ENCODE measurements at regions not wholly inside any gene's neighbourhood (a gene's known extent, or its start where the extent isn't known, plus 50 kb on each side); places are given as distances from the start of the nearest gene placed in this dataset.
A peak's percentile ranks its signal among the peaks of the same experiment; 100 is the strongest.

DNA sequence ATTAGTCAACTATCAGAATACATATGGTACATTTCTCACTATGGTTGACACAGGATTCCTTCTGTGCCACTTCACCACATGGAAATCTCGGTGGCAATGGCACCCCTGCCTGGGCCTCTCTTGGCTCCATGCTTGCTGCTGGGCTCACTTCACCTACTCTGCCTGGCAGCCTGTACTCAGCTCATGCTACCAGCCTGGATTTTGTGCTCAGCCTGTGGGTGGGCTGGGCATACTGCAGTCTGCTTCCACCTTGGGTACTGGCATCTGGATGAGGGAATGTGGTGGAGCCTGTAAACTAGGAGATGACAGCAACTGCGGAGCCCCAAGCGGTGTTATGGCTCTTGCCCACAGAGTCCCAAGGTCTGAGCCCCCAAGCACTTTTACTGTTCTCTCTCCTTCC is 604.1 kb downstream of the MTRR start:
- Histone ChIP-seq H3K27me3 (ENCODE audit: insufficient read depth, insufficient read length) (no peaks in the 10 kb centered on the region), H3K36me3 (ENCODE audit: insufficient read depth, insufficient read length, low read length) (no peaks in the 10 kb centered on the region), H3K4me1 (ENCODE audit: insufficient read depth, insufficient read length) (no peaks in the 10 kb centered on the region), H3K4me3 (ENCODE audit: insufficient read length, low read depth) (no peak overlapping the region), H3K9ac (ENCODE audit: insufficient read length, low read depth) (no peak overlapping the region), H3K9me3 (ENCODE audit: insufficient read depth, low read length) (peaks cover 28% of the 10 kb centered on the region; the same call in 1 of the 2 replicates)
- TF ChIP-seq SUZ12 (IDR thresholded peaks at IDR 0.05; ENCODE audit: extremely low read depth, insufficient read depth, insufficient read length): no peak
- TF ChIP-seq YY1 (IDR thresholded peaks at IDR 0.05; ENCODE audit: insufficient read depth, insufficient read length): no peak
- TF ChIP-seq ZNF274 (IDR thresholded peaks at IDR 0.05; ENCODE audit: low read depth, low read length): no peak
- DNase-seq (ENCODE audit: low read depth, low spot score): no peak

DNA sequence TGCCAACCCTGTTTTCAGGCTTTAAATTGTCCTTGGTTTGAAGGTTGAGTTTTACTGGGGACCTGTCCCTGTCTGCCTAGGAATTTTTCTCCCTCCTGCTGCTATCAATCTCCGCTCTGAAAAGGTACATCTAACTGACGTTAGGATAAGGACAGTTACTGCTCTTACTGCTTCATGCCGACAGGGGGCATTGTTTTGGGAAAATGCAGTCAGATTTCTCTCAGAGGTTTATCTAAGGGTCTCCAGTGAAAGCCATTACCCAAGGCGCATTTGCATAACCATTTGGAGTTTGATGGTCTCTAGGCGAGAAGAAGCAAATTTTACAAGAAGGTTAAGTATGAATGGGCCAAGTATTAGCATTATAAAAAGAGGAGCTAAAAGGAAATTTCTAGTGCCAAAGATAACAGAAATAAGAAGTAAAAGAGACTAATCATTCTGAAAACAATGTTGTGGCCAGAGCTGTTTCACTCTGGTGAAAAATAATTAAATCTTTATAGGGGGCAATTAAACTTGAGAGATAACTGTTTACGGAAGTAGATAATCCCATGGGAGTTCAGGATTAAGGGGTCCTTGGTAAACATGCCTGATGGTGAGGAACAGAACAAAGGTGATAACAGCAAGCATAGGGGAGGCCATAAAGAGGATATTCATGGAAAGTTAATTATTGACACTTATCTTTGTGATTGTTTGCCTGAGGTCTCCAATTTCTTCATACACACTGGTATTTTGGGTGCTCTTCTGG is 605.0 kb downstream of the MTRR start:
- Histone ChIP-seq H3K36me3 (ENCODE audit: insufficient read depth, insufficient read length, low read length) (no peaks in the 10 kb centered on the region), H3K9me3 (ENCODE audit: insufficient read depth, low read length) (peaks cover 28% of the 10 kb centered on the region; the same call in 1 of the 2 replicates), H3K27me3 (ENCODE audit: insufficient read depth, insufficient read length) (no peaks in the 10 kb centered on the region), H3K9ac (ENCODE audit: insufficient read length, low read depth) (no peak overlapping the region), H3K4me1 (ENCODE audit: insufficient read depth, insufficient read length) (no peaks in the 10 kb centered on the region), H3K4me3 (ENCODE audit: insufficient read length, low read depth) (no peak overlapping the region)
- TF ChIP-seq YY1 (IDR thresholded peaks at IDR 0.05; ENCODE audit: insufficient read depth, insufficient read length) (no peak), ZNF274 (IDR thresholded peaks at IDR 0.05; ENCODE audit: low read depth, low read length) (no peak), SUZ12 (IDR thresholded peaks at IDR 0.05; ENCODE audit: extremely low read depth, insufficient read depth, insufficient read length) (no peak)
- peak; percentile 77 for DNase-seq (ENCODE audit: low read depth, low spot score)

DNA sequence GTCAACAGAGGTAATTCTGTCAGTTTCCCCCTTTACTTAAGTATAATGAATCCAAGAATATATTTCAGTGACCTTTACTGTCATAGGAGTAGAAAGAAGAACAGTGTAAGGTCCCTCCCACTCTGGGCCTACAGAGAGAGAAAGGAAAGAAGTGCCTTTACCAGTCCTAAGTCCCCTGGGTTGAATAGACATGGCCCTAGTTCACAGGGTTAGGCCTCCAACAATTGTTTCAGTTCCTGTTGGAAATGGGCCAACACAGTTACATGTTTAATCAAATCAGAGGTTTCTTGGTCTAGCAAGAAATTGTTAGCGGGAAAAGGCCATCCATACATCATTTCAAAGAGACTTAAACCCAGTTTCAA is 605.6 kb downstream of the MTRR start:
- Histone ChIP-seq H3K36me3 (ENCODE audit: insufficient read depth, insufficient read length, low read length) (no peaks in the 10 kb centered on the region), H3K4me1 (ENCODE audit: insufficient read depth, insufficient read length) (no peaks in the 10 kb centered on the region), H3K27me3 (ENCODE audit: insufficient read depth, insufficient read length) (no peaks in the 10 kb centered on the region), H3K9ac (ENCODE audit: insufficient read length, low read depth) (no peak overlapping the region), H3K9me3 (ENCODE audit: insufficient read depth, low read length) (peaks cover 26% of the 10 kb centered on the region; the same call in 1 of the 2 replicates), H3K4me3 (ENCODE audit: insufficient read length, low read depth) (no peak overlapping the region)
- TF ChIP-seq SUZ12 (IDR thresholded peaks at IDR 0.05; ENCODE audit: extremely low read depth, insufficient read depth, insufficient read length) (no peak), ZNF274 (IDR thresholded peaks at IDR 0.05; ENCODE audit: low read depth, low read length) (no peak), YY1 (IDR thresholded peaks at IDR 0.05; ENCODE audit: insufficient read depth, insufficient read length) (no peak)
- DNase-seq (ENCODE audit: low read depth, low spot score): no peak

DNA sequence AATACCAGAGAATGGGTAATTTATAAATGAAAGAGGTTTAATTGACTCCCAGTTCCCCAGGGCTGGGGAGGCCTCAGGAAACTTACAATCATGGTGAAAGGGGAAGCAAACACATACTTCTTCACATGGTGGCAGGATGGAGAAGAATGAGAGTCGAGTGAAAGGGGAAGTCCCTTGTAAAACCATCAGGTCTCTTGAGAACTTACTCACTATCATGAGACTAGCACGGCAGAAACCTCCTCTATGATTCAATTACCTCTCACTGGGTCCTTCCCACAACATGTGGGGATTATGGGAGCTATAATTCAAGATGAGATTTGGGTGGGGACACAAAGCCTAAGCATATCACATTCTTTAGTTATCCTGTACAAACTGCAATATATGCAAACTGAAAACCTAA is 609.4 kb downstream of the MTRR start:
- Histone ChIP-seq H3K9ac (ENCODE audit: insufficient read length, low read depth) (no peak overlapping the region), H3K27me3 (ENCODE audit: insufficient read depth, insufficient read length) (no peaks in the 10 kb centered on the region), H3K4me3 (ENCODE audit: insufficient read length, low read depth) (no peak overlapping the region), H3K9me3 (ENCODE audit: insufficient read depth, low read length) (peaks cover 9% of the 10 kb centered on the region), H3K4me1 (ENCODE audit: insufficient read depth, insufficient read length) (no peaks in the 10 kb centered on the region), H3K36me3 (ENCODE audit: insufficient read depth, insufficient read length, low read length) (no peaks in the 10 kb centered on the region)
- TF ChIP-seq ZNF274 (IDR thresholded peaks at IDR 0.05; ENCODE audit: low read depth, low read length) (no peak), SUZ12 (IDR thresholded peaks at IDR 0.05; ENCODE audit: extremely low read depth, insufficient read depth, insufficient read length) (no peak), YY1 (IDR thresholded peaks at IDR 0.05; ENCODE audit: insufficient read depth, insufficient read length) (no peak)
- DNase-seq (ENCODE audit: low read depth, low spot score): no peak

DNA sequence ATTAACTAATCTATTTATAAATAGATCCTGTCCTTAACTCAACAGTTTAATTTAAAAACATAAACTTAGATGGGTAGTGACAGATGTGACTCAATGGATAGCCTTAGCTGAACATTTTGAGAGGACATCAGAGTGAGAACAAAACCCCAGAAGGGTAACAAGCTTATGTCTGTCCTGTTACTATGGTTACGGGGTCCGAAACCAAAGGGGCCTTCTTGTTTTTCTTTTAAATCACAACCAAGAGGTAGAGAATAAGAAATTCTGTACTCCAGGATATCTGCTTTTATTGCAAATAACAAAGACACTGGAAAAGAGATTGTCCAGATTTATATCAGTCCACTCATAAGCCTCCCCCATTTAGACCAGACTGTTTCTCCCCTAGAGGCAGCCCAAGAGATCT is 612.1 kb downstream of the MTRR start:
- H3K36me3 ChIP-seq (ENCODE audit: insufficient read depth, insufficient read length, low read length): no peaks in the 10 kb centered on the region
- peaks cover 12% of the 10 kb centered on the region for H3K9me3 ChIP-seq (ENCODE audit: insufficient read depth, low read length)
- H3K4me3 ChIP-seq (ENCODE audit: insufficient read length, low read depth): no peak overlapping the region
- no peaks in the 10 kb centered on the region for H3K27me3 ChIP-seq (ENCODE audit: insufficient read depth, insufficient read length)
- no peak for TF ChIP-seq YY1 (IDR thresholded peaks at IDR 0.05; ENCODE audit: insufficient read depth, insufficient read length)
- TF ChIP-seq SUZ12 (IDR thresholded peaks at IDR 0.05; ENCODE audit: extremely low read depth, insufficient read depth, insufficient read length): no peak
- no peak for TF ChIP-seq ZNF274 (IDR thresholded peaks at IDR 0.05; ENCODE audit: low read depth, low read length)
- no peak for DNase-seq (ENCODE audit: low read depth, low spot score)
- no peak overlapping the region for H3K9ac ChIP-seq (ENCODE audit: insufficient read length, low read depth)
- no peaks in the 10 kb centered on the region for H3K4me1 ChIP-seq (ENCODE audit: insufficient read depth, insufficient read length)

DNA sequence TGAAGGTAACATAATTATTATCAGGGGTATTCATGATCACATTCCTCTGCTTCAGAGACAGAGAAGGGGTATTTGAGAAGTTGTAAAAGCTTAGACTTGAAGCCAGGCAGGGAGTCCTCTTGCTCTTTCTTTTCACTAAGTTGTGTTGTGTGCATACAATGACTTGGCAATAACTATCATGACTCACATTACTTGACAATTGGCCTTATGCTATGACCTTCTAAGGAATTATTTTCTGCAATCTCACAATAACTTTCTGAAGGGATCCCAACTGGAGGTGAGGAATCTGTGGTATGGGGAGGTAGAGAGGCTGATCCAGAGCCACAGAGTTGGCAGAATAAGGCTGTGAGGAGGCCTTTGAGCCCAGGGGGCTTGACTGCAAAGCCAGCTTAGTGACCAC is 622.3 kb downstream of the MTRR start:
- H3K4me3 ChIP-seq (ENCODE audit: insufficient read length, low read depth): no peak overlapping the region
- H3K9ac ChIP-seq (ENCODE audit: insufficient read length, low read depth): no peak overlapping the region
- no peak for DNase-seq (ENCODE audit: low read depth, low spot score)
- no peaks in the 10 kb centered on the region for H3K27me3 ChIP-seq (ENCODE audit: insufficient read depth, insufficient read length)
- TF ChIP-seq ZNF274 (IDR thresholded peaks at IDR 0.05; ENCODE audit: low read depth, low read length) (no peak), YY1 (IDR thresholded peaks at IDR 0.05; ENCODE audit: insufficient read depth, insufficient read length) (no peak)
- no peaks in the 10 kb centered on the region; the same call in none of the 2 replicates for H3K9me3 ChIP-seq (ENCODE audit: insufficient read depth, low read length)
- no peaks in the 10 kb centered on the region for H3K4me1 ChIP-seq (ENCODE audit: insufficient read depth, insufficient read length)
- no peaks in the 10 kb centered on the region for H3K36me3 ChIP-seq (ENCODE audit: insufficient read depth, insufficient read length, low read length)

DNA sequence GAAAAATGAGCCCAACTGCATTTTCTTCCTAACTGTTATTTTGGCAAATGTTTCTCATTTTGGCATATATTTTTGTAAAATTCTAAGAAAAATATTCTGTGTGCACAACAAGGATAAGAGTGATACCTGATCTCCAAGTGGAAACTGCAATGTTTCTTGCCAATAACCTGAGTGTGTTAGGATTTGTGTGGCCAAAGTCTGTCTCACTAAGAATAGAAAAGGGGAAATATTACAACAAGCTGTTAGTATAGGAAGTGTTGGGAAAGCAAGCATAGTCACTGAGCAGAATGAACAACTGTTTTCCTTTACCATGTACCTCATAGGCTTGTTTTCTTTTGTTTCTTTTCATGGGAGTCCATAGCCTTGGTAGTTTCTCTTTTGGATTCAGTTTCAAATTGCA is 624.2 kb downstream of the MTRR start:
- Histone ChIP-seq H3K4me1 (ENCODE audit: insufficient read depth, insufficient read length) (no peaks in the 10 kb centered on the region), H3K36me3 (ENCODE audit: insufficient read depth, insufficient read length, low read length) (no peaks in the 10 kb centered on the region), H3K9ac (ENCODE audit: insufficient read length, low read depth) (no peak overlapping the region), H3K4me3 (ENCODE audit: insufficient read length, low read depth) (no peak overlapping the region), H3K9me3 (ENCODE audit: insufficient read depth, low read length) (no peaks in the 10 kb centered on the region; the same call in none of the 2 replicates), H3K27me3 (ENCODE audit: insufficient read depth, insufficient read length) (no peaks in the 10 kb centered on the region)
- DNase-seq (ENCODE audit: low read depth, low spot score): no peak
- TF ChIP-seq YY1 (IDR thresholded peaks at IDR 0.05; ENCODE audit: insufficient read depth, insufficient read length): no peak
- TF ChIP-seq SUZ12 (IDR thresholded peaks at IDR 0.05; ENCODE audit: extremely low read depth, insufficient read depth, insufficient read length): no peak
- TF ChIP-seq ZNF274 (IDR thresholded peaks at IDR 0.05; ENCODE audit: low read depth, low read length): no peak
